Fibroblast of lung (primary cell): ENCODE measurements at regions not wholly inside any gene's neighbourhood (a gene's known extent, or its start where the extent isn't known, plus 50 kb on each side); places are given as distances from the start of the nearest gene placed in this dataset.

ENCODE experiments used
- DNase-seq, 2 donors: peaks; one replicate each; pipeline versions ENCODE4 v3.0.0 to v3.0.0-alpha.2; 2010; ENCODE audit warnings: low read depth in 2 of 2
- H2AFZ ChIP-seq: 2 replicates; pipeline ENCODE4 v1.5.1; 2012; ENCODE audit warnings: low read length, control low read depth, inconsistent platforms
- H3K27ac ChIP-seq: 2 replicates; pipeline ENCODE4 v1.5.1; 2011; ENCODE audit warnings: low read length, control low read depth; ENCODE audit not compliant: insufficient read depth
- H3K27me3 ChIP-seq: 2 replicates; pipeline ENCODE4 v1.5.1; 2011; ENCODE audit warnings: mild to moderate bottlenecking, low read length; ENCODE audit not compliant: control insufficient read depth, insufficient read depth
- H3K36me3 ChIP-seq: 2 replicates; pipeline ENCODE4 v1.5.1; 2011; ENCODE audit warnings: low read length; ENCODE audit not compliant: control insufficient read depth, insufficient read depth
- H3K4me1 ChIP-seq: 2 replicates; pipeline ENCODE4 v1.5.1; 2011; ENCODE audit warnings: low read length; ENCODE audit not compliant: control insufficient read depth, insufficient read depth; ENCODE audit errors: extremely low read depth
- H3K4me2 ChIP-seq: 2 replicates; pipeline ENCODE4 v1.5.1; 2011; ENCODE audit warnings: low read length, control low read depth; ENCODE audit not compliant: insufficient read depth; ENCODE audit errors: extremely low read depth
- H3K4me3 ChIP-seq, 4 experiments: fragments of 200-600 bp in 1 of 4; sonication (generic) in 1 of 4; replicated peaks in 1 of 4; 2 replicates each; pipeline ENCODE4 v1.5.1; 2011 to 2016; ENCODE audit warnings: low read length in 4 of 4, low read depth in 3 of 4, mild to moderate bottlenecking in 3 of 4, control low read depth in 2 of 4, inconsistent platforms in 1 of 4, mixed read lengths in 1 of 4; ENCODE audit not compliant: insufficient read depth in 1 of 4; ENCODE audit errors: control extremely low read depth in 1 of 4
- H3K79me2 ChIP-seq: 2 replicates; pipeline ENCODE4 v1.5.1; 2012; ENCODE audit warnings: mild to moderate bottlenecking, low read length, inconsistent platforms; ENCODE audit not compliant: control insufficient read depth, insufficient read depth
- H3K9ac ChIP-seq: 2 replicates; pipeline ENCODE4 v1.5.1; 2011; ENCODE audit warnings: mild to moderate bottlenecking, low read length, control low read depth; ENCODE audit not compliant: insufficient read depth
- H3K9me3 ChIP-seq: 2 replicates; pipeline ENCODE4 v1.5.1; 2012; ENCODE audit warnings: low read depth, low read length; ENCODE audit not compliant: control insufficient read depth, insufficient read depth
- H4K20me1 ChIP-seq: 2 replicates; pipeline ENCODE4 v1.5.1; 2011; ENCODE audit warnings: low read length; ENCODE audit not compliant: control insufficient read depth, insufficient read depth; ENCODE audit errors: extremely low read depth
- EZH2 ChIP-seq: IDR thresholded peaks from 2 replicates; pipeline ENCODE4 v1.5.1; 2012; ENCODE audit warnings: low read length, control low read depth, mild to moderate bottlenecking; ENCODE audit errors: missing control alignments
- TF ChIP-seq, protein P1 (sequence below), 2 donors: IDR thresholded peaks in 1 of 2; conservative IDR thresholded peaks in 1 of 2; 1 replicate in 1 of 2; 2 replicates in 1 of 2; pipeline ENCODE4 v1.5.1; 2011 to 2012; ENCODE audit warnings: low read length in 2 of 2, control low read depth in 1 of 2, inconsistent platforms in 1 of 2, low read depth in 1 of 2, mild to moderate bottlenecking in 1 of 2

DNA sequence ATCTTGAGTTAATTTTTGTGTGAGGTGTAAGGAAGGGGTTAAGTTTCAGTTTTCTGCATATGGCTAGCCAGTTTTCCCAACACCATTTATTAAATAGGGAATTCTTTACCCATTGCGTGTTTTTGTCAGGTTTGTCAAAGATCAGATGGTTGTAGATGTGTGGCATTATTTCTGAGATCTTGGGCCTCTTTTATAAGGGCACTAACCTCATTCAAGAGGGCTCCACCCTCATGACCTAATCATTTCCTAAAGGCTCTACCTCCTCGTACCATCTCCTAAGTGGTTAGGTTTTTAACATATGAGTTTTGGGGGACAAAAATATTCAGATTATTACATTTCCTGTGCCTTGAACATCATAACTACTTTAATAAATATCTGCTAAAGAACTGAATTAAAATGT is 510.9 kb downstream of the UTRN start:
- no peak overlapping the region for H3K4me2 ChIP-seq
- H4K20me1 ChIP-seq, result no peaks in the 10 kb centered on the region
- no peak overlapping the region for H3K27ac ChIP-seq
- H3K36me3 ChIP-seq, result no peaks in the 10 kb centered on the region
- no peak overlapping the region for H2AFZ ChIP-seq
- H3K4me1 ChIP-seq, result peaks cover 9% of the 10 kb centered on the region
- TF ChIP-seq, protein P1, sequence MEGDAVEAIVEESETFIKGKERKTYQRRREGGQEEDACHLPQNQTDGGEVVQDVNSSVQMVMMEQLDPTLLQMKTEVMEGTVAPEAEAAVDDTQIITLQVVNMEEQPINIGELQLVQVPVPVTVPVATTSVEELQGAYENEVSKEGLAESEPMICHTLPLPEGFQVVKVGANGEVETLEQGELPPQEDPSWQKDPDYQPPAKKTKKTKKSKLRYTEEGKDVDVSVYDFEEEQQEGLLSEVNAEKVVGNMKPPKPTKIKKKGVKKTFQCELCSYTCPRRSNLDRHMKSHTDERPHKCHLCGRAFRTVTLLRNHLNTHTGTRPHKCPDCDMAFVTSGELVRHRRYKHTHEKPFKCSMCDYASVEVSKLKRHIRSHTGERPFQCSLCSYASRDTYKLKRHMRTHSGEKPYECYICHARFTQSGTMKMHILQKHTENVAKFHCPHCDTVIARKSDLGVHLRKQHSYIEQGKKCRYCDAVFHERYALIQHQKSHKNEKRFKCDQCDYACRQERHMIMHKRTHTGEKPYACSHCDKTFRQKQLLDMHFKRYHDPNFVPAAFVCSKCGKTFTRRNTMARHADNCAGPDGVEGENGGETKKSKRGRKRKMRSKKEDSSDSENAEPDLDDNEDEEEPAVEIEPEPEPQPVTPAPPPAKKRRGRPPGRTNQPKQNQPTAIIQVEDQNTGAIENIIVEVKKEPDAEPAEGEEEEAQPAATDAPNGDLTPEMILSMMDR (conservative IDR thresholded peaks at IDR 0.05 in 1 of 2, IDR thresholded peaks at IDR 0.05 in 1 of 2; ENCODE audit: low read depth in 1 of 2, low read length in 2 of 2), result no peak
- no peak for TF ChIP-seq EZH2
- no peaks in the 10 kb centered on the region for H3K9me3 ChIP-seq
- no peak overlapping the region for H3K4me3 ChIP-seq
- H3K27me3 ChIP-seq, result no peaks in the 10 kb centered on the region
- no peak for DNase-seq
- no peak overlapping the region for H3K9ac ChIP-seq
- no peaks in the 10 kb centered on the region for H3K79me2 ChIP-seq

GRCh38 chr6:144797881-144798589 is 512.9 kb downstream of the UTRN start:
- no peak overlapping the region for H3K9ac ChIP-seq
- no peak overlapping the region for H3K4me3 ChIP-seq
- peak overlapping the region; percentile 58 for H3K4me2 ChIP-seq
- TF ChIP-seq EZH2, result no peak
- TF ChIP-seq, protein P1 (conservative IDR thresholded peaks at IDR 0.05 in 1 of 2, IDR thresholded peaks at IDR 0.05 in 1 of 2; ENCODE audit: low read depth in 1 of 2, low read length in 2 of 2), result no peak
- H4K20me1 ChIP-seq, result no peaks in the 10 kb centered on the region
- H3K27ac ChIP-seq, result peak overlapping the region; percentile 60
- H3K9me3 ChIP-seq, result no peaks in the 10 kb centered on the region
- no peaks in the 10 kb centered on the region for H3K36me3 ChIP-seq
- peaks cover 9% of the 10 kb centered on the region for H3K4me1 ChIP-seq
- no peaks in the 10 kb centered on the region for H3K27me3 ChIP-seq
- DNase-seq, result peak; percentile 70 to 80
- H3K79me2 ChIP-seq, result no peaks in the 10 kb centered on the region
- H2AFZ ChIP-seq, result no peak overlapping the region

DNA sequence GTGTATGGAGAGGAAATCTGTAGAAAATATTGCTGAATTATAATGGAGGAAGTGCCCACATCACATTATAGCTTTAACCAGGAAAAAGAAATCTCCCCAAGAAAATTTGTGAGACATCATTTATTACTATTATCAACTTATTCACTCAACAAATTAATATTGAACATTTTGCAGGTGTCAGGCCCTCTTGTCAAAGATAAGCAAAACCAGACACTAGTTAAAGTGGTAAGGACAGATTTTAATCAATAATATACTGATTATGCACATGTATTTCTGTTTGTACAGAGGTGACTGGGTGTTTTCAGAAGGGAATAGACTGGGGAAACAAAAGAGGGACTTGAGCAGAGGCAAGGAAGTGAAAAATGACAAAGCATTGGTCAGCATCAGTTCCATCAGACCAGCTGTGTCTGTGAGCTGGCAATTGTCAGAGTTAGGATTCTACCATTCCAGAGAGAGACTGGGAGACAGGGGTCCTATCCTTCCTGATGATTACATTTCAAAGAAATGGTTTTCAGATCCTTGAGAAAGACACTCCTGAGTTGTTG is 519.2 kb downstream of the UTRN start:
- Histone ChIP-seq H3K9ac (no peak overlapping the region), H3K4me2 (no peak overlapping the region), H3K27ac (no peak overlapping the region), H3K4me1 (peaks cover 3% of the 10 kb centered on the region), H3K36me3 (no peaks in the 10 kb centered on the region), H3K9me3 (no peaks in the 10 kb centered on the region), H3K27me3 (no peaks in the 10 kb centered on the region), H3K4me3 (no peak overlapping the region), H4K20me1 (no peaks in the 10 kb centered on the region), H3K79me2 (no peaks in the 10 kb centered on the region), H2AFZ (no peak overlapping the region)
- TF ChIP-seq, protein P1 (conservative IDR thresholded peaks at IDR 0.05 in 1 of 2, IDR thresholded peaks at IDR 0.05 in 1 of 2; ENCODE audit: low read depth in 1 of 2, low read length in 2 of 2), result no peak
- no peak for TF ChIP-seq EZH2
- DNase-seq, result no peak
